Stimulated activated effector memory CD8-positive, alpha-beta T cell treated with anti-CD3 and anti-CD28 coated beads, Interleukin-12 subunit alpha, Interleukin-12 subunit beta, amount 100 ng/mL, for 72 hours (primary cell): ENCODE measurements at regions not wholly inside any gene's neighbourhood (a gene's known extent, or its start where the extent isn't known, plus 50 kb on each side); places are given as distances from the start of the nearest gene placed in this dataset.

Source experiments
- ATAC-seq: fragments of 150-1000 bp; cut with Tn5 transposase; 2 replicates; pipeline ENCODE4 v1.10.0; 2021
- DNase-seq, 2 donors: peaks; one replicate each; pipeline ENCODE4 v3.0.0; 2021 to 2022; ENCODE audit warnings: low spot score in 2 of 2
- H3K27ac Mint-ChIP-seq: one replicate; pipeline ENCODE4 v1.8.0; 2022; ENCODE audit warnings: mild to moderate bottlenecking, mixed read lengths
- H3K36me3 Mint-ChIP-seq: one replicate; pipeline ENCODE4 v1.8.0; 2022; ENCODE audit warnings: mild to moderate bottlenecking, mixed read lengths
- H3K4me1 Mint-ChIP-seq: one replicate; pipeline ENCODE4 v1.8.0; 2022; ENCODE audit warnings: mixed read lengths
- H3K4me3 Mint-ChIP-seq: one replicate; pipeline ENCODE4 v1.8.0; 2022; ENCODE audit warnings: mild to moderate bottlenecking, mixed read lengths
- H3K9me3 Mint-ChIP-seq: one replicate; pipeline ENCODE4 v1.8.0; 2022; ENCODE audit warnings: mixed read lengths

DNA sequence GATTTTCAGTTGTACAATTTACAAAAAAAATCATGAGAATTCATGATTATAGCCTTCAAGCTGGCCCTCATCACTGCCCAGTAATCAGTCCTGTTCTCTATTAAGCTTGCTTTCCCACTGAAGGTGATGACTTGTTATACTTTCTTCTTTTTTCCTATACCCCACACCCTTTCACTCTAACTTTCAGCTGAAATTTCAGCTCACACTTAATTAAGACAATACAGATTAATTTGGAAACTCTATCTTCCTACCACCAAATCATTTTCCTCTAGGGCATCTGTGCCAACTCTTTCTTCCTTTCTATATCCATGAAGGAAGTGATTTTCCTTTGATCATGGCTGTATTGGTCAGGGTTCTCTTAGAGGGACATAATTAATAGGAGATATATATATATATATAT lies 449.9 kb downstream of the CD109 start:
- no peak overlapping the region for H3K4me3 Mint-ChIP-seq
- H3K4me1 Mint-ChIP-seq, result no peaks in the 10 kb centered on the region
- no peak overlapping the region for H3K27ac Mint-ChIP-seq
- ATAC-seq (no peak), DNase-seq (no peak)
- H3K36me3 Mint-ChIP-seq, result no peaks in the 10 kb centered on the region
- H3K9me3 Mint-ChIP-seq, result peaks cover 12% of the 10 kb centered on the region

DNA sequence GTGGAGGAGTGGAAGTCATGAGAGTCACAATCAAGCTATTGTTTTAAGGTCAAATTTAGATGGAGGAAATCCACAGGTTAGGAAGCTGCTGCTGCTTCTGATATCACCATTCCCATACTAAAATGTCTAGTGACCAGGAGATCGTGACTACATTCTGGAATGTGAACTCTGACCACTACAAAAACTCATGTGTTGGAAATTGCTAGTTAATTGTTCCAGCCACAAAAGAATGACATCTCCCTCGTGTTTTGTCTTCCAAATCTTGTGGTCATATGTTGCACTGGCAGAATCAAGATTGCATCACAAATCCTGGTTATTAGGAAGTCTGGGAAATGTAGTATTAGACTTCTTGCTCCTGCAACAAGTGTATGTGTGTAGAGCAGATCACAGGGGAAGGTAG lies 441.9 kb downstream of the CD109 start:
- no peak overlapping the region for H3K4me3 Mint-ChIP-seq
- H3K4me1 Mint-ChIP-seq, result no peaks in the 10 kb centered on the region
- ATAC-seq (no peak), DNase-seq (no peak)
- no peak overlapping the region for H3K27ac Mint-ChIP-seq
- peaks cover 9% of the 10 kb centered on the region for H3K9me3 Mint-ChIP-seq
- no peaks in the 10 kb centered on the region for H3K36me3 Mint-ChIP-seq

DNA sequence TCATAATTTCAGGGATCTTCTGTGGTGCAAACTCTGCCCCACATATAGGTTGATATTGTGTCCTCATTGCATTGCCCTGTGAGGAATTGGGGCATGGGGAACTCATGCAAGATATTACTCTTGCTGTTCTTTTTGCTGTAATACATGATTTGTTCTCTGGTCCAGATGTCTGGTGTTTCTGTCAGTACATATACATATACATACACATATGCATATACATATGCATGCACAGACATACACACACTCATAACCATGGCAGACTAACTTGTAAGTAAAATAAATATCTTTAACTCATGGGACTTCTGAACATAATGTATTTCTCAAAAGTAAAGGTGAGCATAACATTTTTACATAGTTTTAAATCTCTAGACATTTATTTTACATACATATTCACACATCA lies 438.3 kb downstream of the CD109 start:
- Mint-ChIP-seq H3K36me3 (no peaks in the 10 kb centered on the region), H3K4me1 (no peaks in the 10 kb centered on the region), H3K27ac (no peak overlapping the region), H3K9me3 (peaks cover 4% of the 10 kb centered on the region), H3K4me3 (no peak overlapping the region)
- no peak for DNase-seq
- no peak for ATAC-seq

DNA sequence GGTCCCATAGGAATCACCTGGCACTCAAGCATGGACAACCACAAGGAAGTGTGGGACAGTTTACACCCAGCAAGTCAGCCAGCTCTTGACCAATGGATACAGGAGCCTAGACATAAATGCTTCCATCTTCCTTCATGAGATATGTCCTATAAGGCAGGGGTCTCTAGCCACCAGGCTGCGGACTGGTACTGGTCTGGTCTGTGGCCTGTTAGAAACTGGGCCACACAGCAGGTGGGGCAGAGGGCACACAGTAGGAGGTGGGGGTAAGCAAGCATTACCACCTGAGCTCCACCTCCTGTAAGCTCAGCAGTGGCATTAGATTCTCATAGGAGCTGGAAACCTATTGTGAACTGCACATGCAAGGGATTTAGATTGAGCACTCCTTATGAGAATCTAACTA lies 437.1 kb downstream of the CD109 start:
- ATAC-seq, result no peak
- H3K36me3 Mint-ChIP-seq, result no peaks in the 10 kb centered on the region
- H3K9me3 Mint-ChIP-seq, result peaks cover 4% of the 10 kb centered on the region
- DNase-seq, result no peak
- no peak overlapping the region for H3K27ac Mint-ChIP-seq
- no peaks in the 10 kb centered on the region for H3K4me1 Mint-ChIP-seq
- no peak overlapping the region for H3K4me3 Mint-ChIP-seq

DNA sequence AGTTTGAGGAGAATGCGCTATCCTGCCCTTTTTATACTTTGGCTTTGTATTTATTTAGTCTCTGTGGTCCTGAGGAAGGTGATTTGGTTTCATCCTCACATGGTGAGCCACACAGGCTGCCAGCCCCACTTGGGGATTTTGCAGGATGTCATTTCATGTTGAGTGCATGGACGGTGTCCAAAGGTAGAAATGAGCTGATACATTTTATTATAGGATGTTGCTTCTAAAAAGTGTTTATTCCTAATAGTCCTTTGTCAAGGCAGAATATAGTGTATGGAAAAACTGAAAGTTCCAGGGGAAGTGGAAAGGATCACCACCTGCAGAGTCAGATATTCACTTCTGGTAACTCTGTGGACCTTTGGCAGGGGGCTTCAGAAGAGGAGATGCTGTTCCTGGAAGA lies 434.6 kb downstream of the CD109 start:
- no peak for DNase-seq
- Mint-ChIP-seq H3K27ac (no peak overlapping the region), H3K9me3 (peaks cover 4% of the 10 kb centered on the region), H3K4me1 (no peaks in the 10 kb centered on the region), H3K36me3 (no peaks in the 10 kb centered on the region), H3K4me3 (no peak overlapping the region)
- no peak for ATAC-seq

DNA sequence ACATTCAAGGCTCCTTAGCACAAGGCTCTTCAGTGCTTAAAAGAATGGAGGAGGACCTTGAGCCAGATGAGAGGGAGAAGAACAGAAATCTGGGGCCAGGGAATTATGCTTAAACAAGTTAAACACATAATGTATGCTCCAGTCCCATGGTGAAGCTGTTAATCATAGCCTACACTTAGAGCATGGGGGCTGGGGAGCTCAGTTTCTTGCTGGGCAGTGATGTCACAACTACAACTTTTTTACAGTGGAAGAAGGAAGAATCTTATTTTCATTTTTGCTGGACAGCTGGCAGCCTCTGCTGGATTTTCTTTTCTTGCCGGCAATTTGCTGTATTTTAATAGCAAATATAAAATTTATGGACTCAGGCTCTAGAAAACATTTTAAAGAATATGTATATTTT lies 432.5 kb downstream of the CD109 start:
- DNase-seq (no peak), ATAC-seq (no peak)
- Mint-ChIP-seq H3K27ac (no peak overlapping the region), H3K36me3 (no peaks in the 10 kb centered on the region), H3K9me3 (no peaks in the 10 kb centered on the region), H3K4me3 (no peak overlapping the region), H3K4me1 (no peaks in the 10 kb centered on the region)

DNA sequence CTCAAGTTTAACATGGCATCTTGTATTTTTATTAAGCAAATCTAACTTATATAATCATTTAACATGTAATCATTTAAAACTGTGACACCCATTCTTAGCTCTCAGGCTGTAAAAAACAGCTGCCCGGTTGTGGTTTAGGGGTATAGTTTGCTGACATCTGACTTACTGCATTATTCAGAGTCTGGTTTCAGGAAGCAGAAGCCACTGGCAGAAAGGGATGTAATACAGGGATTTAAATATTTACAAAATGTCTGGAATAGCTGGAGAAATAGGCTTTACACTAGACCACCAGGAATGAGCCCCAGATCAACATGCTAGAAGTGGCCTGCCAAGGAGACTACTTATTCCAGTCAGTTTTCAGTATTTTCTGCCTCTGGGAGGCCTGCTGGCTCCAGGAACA lies 421.1 kb downstream of the CD109 start:
- Mint-ChIP-seq H3K36me3 (no peaks in the 10 kb centered on the region), H3K4me1 (no peaks in the 10 kb centered on the region), H3K9me3 (peaks cover 10% of the 10 kb centered on the region), H3K27ac (no peak overlapping the region), H3K4me3 (no peak overlapping the region)
- ATAC-seq, result no peak
- no peak for DNase-seq

DNA sequence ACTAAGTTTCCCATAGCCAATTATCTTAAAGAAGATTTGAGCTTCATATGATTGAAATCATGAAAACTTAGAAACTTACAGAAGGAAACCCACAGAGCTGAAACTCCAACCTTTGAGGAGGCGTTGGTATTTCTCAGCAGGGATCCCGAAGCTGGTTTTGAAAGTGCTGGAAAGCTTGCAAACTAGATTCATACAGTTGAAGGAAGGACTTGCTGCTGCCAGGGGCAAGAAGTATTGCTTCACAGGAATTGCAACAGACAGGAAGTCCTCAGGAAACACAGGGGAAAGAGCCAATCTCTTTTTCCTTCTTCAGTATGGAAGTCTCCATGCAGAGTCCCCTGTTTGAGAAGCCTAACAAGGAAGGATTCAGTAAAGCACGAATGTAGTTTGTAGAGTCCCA lies 419.7 kb downstream of the CD109 start:
- peaks cover 9% of the 10 kb centered on the region for H3K9me3 Mint-ChIP-seq
- no peaks in the 10 kb centered on the region for H3K36me3 Mint-ChIP-seq
- no peak overlapping the region for H3K4me3 Mint-ChIP-seq
- DNase-seq, result no peak
- H3K27ac Mint-ChIP-seq, result no peak overlapping the region
- ATAC-seq, result no peak
- H3K4me1 Mint-ChIP-seq, result no peaks in the 10 kb centered on the region

DNA sequence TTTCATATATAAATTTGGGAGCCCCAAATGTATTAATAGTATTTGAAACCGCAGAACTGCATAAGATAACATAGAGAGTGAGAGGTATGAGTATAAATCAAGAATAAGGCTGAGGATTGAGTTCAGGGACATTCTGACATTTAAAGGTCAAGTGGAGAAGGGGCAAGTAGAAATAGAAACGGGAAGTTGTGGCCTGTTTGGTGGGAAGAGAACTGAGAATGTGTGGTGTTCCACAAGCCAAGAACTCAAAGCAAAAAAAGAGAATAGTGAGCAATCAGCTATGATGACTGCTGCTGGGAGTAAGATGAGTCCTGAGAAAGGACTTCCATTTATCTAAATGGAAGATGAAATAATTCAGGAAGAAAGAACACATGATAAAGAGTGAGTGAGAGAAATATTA lies 418.4 kb downstream of the CD109 start:
- no peak overlapping the region for H3K4me3 Mint-ChIP-seq
- no peaks in the 10 kb centered on the region for H3K36me3 Mint-ChIP-seq
- DNase-seq (no peak), ATAC-seq (no peak)
- H3K4me1 Mint-ChIP-seq, result no peaks in the 10 kb centered on the region
- peaks cover 9% of the 10 kb centered on the region for H3K9me3 Mint-ChIP-seq
- no peak overlapping the region for H3K27ac Mint-ChIP-seq

DNA sequence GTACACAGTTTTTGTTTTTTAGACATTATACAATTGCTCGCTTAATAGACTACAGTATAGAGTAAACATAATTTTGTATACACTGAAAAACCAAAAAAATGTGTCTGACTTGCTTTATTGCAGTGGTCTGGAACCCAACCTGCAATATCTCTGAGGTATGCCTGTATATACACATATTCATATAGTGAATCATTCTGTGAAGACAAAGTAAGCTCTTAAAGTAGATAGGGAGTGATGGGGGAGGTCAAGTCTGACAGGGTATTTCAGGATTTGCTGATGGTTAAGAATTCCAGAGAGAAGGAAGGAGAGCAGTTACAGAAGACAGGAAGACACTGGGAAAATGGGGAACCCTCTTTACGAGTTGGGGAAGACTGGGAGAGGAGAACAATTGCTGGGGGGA lies 417.9 kb downstream of the CD109 start:
- Mint-ChIP-seq H3K4me3 (no peak overlapping the region), H3K27ac (no peak overlapping the region), H3K36me3 (no peaks in the 10 kb centered on the region), H3K9me3 (peaks cover 8% of the 10 kb centered on the region), H3K4me1 (no peaks in the 10 kb centered on the region)
- DNase-seq (no peak), ATAC-seq (no peak)

DNA sequence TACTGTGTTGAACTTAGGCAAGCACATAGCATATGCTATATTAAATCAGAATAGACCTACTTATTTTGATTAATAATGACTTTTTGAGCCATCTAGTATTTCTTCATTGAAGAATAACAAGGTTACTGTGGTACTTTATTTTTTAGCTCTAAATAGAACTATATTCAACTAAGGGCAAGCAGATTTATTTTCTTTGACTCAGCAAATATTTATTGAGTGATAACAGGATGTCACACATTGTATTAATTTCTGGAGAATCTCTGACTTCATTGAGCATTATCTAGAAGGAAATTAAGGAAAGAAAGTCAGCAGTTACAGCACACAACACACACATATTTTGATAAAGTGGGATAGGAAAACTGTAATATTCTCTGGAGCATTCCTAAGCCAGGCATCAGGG lies 407.4 kb downstream of the CD109 start:
- no peak overlapping the region for H3K27ac Mint-ChIP-seq
- DNase-seq, result no peak
- H3K4me3 Mint-ChIP-seq, result no peak overlapping the region
- ATAC-seq, result no peak
- no peaks in the 10 kb centered on the region for H3K36me3 Mint-ChIP-seq
- H3K4me1 Mint-ChIP-seq, result no peaks in the 10 kb centered on the region
- peaks cover 4% of the 10 kb centered on the region for H3K9me3 Mint-ChIP-seq

DNA sequence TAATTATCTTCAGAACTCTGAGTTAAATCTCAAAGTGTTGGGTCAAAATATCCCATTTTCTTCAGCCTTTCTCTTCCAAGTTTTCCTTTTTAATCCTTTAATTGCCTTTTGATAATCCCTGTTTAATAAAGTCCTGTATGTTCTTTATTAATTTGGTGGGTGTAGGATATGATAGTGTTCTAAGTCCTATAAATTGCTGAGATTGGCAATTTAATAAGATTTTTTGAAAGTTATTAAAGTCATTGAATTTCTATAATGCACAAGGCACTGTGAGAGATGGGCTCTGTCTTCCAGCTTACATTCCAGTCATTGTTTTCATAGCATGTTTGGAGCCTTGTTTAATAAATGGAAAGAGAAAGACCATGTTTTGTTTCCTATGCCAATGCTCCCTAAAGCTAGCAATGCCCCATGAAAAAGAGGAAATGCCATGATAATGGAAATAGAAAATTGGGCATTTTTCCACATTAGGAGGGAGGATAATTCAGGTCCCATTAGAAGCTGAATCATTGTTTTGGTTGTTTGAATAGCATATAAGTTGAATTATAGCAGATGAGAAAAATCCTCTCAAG lies 404.8 kb downstream of the CD109 start:
- peaks cover 7% of the 10 kb centered on the region for H3K9me3 Mint-ChIP-seq
- H3K27ac Mint-ChIP-seq, result no peak overlapping the region
- ATAC-seq (no peak), DNase-seq (no peak)
- H3K36me3 Mint-ChIP-seq, result no peaks in the 10 kb centered on the region
- no peaks in the 10 kb centered on the region for H3K4me1 Mint-ChIP-seq
- no peak overlapping the region for H3K4me3 Mint-ChIP-seq

DNA sequence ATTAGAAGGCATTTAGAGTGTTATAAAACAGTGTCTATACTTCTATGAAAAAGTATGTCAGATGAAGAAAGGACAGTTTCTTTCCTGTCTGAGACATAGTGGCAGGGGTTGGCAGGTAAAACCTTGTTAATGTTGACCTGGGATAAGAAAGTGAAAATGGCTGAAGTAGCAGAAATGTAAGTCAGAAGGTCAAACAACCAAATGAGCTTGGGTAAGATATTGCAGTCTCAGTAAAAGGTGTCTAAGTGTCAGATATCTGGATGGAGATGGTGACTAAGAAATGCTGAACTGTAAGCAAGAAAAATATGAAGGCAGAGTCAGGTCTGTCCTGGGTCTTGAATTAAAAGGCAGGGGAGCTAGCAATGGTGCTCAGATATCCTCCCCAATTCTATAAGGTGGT lies 400.3 kb downstream of the CD109 start:
- ATAC-seq (no peak), DNase-seq (no peak)
- H3K4me1 Mint-ChIP-seq, result no peaks in the 10 kb centered on the region
- H3K36me3 Mint-ChIP-seq, result no peaks in the 10 kb centered on the region
- peaks cover 3% of the 10 kb centered on the region for H3K9me3 Mint-ChIP-seq
- no peak overlapping the region for H3K27ac Mint-ChIP-seq
- H3K4me3 Mint-ChIP-seq, result no peak overlapping the region

DNA sequence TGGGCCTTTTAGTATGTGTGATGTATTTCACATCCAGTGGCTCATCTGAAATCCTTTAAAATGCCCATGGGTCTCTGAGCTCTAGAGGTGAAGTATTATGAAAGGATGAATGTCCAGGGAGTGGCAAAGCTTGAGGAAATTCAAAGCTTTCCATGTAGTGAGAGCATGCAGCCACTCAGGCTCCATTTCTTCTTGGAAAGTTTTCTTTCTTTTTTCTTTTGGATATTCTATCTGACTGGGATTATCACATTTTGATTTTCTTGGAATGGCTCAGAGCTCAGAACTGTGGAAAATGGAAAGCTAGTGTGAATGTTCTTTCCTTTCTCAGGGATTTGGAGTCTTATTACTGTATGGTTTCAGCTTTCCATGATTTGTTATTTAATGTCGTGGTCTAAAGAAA lies 397.4 kb downstream of the CD109 start:
- DNase-seq (no peak), ATAC-seq (no peak)
- Mint-ChIP-seq H3K9me3 (peaks cover 3% of the 10 kb centered on the region), H3K27ac (no peak overlapping the region), H3K4me1 (no peaks in the 10 kb centered on the region), H3K4me3 (no peak overlapping the region), H3K36me3 (no peaks in the 10 kb centered on the region)

DNA sequence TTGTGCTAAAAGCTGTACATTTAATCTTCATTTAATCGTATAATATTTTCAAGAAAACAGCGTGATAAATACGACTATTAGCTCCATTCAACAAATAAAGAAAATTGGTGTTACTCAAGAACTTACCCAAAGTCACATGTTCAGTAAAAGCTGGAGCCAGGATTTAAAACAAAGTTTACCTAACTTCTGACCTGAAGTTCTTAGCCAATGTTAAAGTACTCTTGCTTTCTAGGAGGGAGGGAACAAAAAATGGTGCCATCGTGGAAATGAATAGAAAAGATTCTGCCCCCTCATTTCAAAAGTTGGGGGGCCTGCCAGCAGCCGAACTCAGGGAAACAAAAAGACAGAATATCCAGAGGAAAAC lies 395.8 kb downstream of the CD109 start:
- Mint-ChIP-seq H3K9me3 (peaks cover 3% of the 10 kb centered on the region), H3K4me3 (no peak overlapping the region), H3K4me1 (no peaks in the 10 kb centered on the region), H3K27ac (no peak overlapping the region), H3K36me3 (no peaks in the 10 kb centered on the region)
- ATAC-seq (no peak), DNase-seq (no peak)

DNA sequence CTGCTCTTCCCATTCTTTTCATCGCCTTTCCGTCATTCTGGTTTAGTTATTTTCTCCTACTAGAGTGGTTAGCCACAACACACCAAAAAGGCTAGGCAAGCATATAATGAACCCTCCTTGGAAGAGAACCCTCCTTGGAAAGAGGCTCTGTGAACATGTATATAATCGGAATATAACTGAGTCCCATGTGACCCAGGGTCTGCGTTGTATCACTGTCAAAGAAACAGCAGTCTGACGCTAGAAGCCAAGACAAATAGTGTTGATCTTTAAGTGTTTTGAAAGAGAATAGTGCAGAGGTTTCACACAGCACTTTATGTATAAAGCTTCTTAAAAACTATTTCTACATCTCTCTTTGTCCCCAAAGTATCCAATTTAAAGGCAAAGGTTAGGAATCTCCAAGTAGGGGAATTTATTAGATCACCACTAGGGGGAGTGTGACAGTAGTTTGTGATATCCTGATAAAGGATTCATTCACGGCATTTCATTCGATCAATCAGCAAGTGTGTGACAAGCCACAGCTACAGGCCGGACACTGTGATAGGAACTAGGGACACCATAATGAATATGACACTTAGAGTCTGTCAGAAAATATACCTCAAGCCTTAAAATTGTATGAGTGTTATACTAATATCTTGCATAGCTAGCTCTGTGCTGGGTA lies 395.3 kb downstream of the CD109 start:
- DNase-seq (no peak), ATAC-seq (no peak)
- Mint-ChIP-seq H3K27ac (no peak overlapping the region), H3K9me3 (peaks cover 3% of the 10 kb centered on the region), H3K4me3 (no peak overlapping the region), H3K4me1 (no peaks in the 10 kb centered on the region), H3K36me3 (no peaks in the 10 kb centered on the region)

DNA sequence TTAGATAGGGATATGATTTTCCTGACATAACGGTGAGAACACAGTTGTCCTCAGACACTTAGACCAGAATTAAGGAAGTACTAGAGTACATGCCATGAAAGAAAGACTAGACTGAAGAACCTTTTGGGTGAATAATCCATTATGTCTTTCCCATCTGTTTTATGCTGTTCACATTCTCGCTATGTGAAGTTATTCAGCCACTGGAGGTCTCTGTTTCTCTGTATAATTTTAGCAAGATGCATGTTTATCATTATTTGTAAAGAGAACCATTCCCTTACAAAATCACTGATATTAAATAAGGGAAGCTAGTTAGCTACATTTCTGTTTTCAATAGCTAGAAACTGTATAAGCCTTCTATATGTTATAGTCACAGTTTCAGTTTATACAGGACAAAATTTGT lies 391.9 kb downstream of the CD109 start:
- ATAC-seq, result no peak
- Mint-ChIP-seq H3K9me3 (no peaks in the 10 kb centered on the region), H3K36me3 (no peaks in the 10 kb centered on the region), H3K4me3 (no peak overlapping the region), H3K4me1 (no peaks in the 10 kb centered on the region), H3K27ac (no peak overlapping the region)
- no peak for DNase-seq
